Muscle layer of colon (tissue), 2 donors: ENCODE measurements at regions not wholly inside any gene's neighbourhood (a gene's known extent, or its start where the extent isn't known, plus 50 kb on each side); places are given as distances from the start of the nearest gene placed in this dataset.

Source experiments
- H3K27ac ChIP-seq: one replicate; pipeline ENCODE4 v1.7.0; 2013; ENCODE audit warnings: low read depth, mild to moderate bottlenecking, low read length, moderate library complexity
- H3K27me3 ChIP-seq, 2 donors: one replicate each; pipeline ENCODE4 v1.7.0; 2013; ENCODE audit warnings: low read length in 2 of 2, mild to moderate bottlenecking in 2 of 2; ENCODE audit not compliant: insufficient read depth in 2 of 2, control insufficient read depth in 1 of 2
- H3K36me3 ChIP-seq: one replicate; pipeline ENCODE4 v1.7.0; 2013; ENCODE audit warnings: mild to moderate bottlenecking, low read length; ENCODE audit not compliant: insufficient read depth
- H3K4me1 ChIP-seq: one replicate; pipeline ENCODE4 v1.7.0; 2013; ENCODE audit warnings: mild to moderate bottlenecking, low read length; ENCODE audit not compliant: insufficient read depth
- H3K4me3 ChIP-seq, 2 donors: one replicate each; pipeline ENCODE4 v1.7.0; 2013; ENCODE audit warnings: low read length in 2 of 2, low read depth in 1 of 2, mild to moderate bottlenecking in 1 of 2, moderate library complexity in 1 of 2
- H3K9ac ChIP-seq: one replicate; pipeline ENCODE4 v1.7.0; 2013; ENCODE audit warnings: low read length
- H3K9me3 ChIP-seq: one replicate; pipeline ENCODE4 v1.7.0; 2013; ENCODE audit warnings: mild to moderate bottlenecking, low read length
- donor health status: abdominal sarcoma.
- donor health status: Adenocarcinoma of cecum.

DNA sequence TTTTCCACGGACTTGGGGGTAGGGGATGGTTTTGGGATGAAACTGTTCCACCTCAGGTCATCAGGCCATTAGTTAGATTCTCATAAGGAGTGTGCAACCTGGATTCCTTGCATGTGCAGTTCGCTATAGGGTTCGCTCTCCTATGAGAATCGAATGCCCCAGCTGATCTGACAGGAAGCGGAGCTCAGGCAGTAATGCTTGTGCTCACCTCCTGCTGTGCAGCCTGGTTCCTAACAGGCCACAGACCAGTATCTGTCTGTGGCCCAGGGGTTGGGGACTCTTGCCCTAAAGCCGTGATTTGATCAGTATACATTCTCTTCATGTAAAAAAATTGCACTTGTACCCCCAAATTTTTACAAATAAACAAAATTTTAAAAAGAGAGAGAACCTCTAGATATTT lies 219.4 kb upstream of the CPNE8 start:
- Histone ChIP-seq H3K9me3 (peaks cover 5% of the 10 kb centered on the region), H3K27ac (no peak overlapping the region), H3K9ac (no peak overlapping the region), H3K4me1 (no peaks in the 10 kb centered on the region), H3K4me3 (no peak overlapping the region), H3K27me3 (no peaks in the 10 kb centered on the region), H3K36me3 (no peaks in the 10 kb centered on the region)

DNA sequence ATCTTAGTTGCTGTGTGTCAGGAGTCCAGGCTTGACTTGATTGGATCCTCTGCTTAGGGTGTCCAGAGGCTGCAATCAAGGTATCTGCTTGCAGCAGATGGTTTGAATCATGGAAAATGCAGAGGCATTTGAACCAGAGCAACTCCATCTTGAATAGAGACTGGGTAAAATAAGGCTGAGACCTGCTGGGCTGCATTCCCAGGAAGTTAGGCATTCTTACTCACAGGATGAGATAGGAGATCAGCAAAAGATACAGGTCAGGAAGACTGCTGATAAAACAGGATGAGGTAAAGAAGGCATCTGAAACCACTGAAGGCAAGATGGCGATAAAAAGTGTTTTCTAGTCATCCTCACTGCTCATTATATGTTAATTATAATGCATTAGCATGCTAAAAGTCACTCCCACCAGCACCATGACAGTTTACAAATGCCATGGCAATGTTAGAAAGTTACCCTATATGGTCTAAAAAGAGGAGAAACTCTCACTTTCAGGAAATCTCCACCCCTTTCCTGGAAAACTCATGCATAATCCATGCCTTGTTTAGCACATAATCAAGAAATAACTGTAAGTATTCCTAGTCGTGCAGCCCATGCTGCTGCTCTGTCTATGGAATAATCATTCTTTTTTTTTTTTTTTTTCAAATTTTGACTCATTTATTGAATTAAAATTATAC lies 218.3 kb upstream of the CPNE8 start:
- no peak overlapping the region for H3K9ac ChIP-seq
- H3K4me3 ChIP-seq = no peak overlapping the region
- H3K27me3 ChIP-seq = no peaks in the 10 kb centered on the region
- H3K9me3 ChIP-seq = peaks cover 5% of the 10 kb centered on the region
- H3K4me1 ChIP-seq = no peaks in the 10 kb centered on the region
- no peaks in the 10 kb centered on the region for H3K36me3 ChIP-seq
- no peak overlapping the region for H3K27ac ChIP-seq

DNA sequence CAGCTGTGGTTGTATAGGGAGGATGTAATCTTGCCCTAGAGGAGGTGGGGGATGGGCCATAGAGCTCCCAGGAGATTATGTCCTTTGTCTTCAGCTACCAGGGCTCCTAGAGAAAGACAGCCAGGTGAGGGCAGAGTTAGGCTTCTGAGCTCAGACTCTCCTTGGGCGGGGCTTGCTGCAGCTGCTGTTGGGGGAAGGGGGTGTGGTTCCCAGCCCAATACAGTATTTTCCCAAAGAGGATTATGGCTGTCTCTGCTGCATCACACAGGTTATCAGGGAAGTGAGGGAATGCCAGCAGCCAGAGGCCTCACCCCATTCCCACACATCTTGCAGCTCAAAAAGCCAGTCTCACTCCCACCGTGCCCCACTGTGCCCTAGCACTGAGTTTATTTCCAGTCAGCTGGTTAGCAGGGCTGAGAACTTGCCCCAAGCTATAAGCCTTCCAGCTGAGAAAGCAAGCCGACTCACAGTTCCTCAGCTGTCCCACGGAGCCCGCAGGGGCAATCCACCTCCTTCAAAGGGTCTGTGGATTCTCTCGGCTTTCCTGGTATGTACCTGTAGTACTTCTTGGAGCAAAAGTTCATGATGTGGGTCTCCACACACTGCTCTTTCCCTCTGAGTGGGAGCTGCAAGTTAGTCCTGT lies 217.3 kb upstream of the CPNE8 start:
- Histone ChIP-seq H3K27ac (no peak overlapping the region), H3K9me3 (peaks cover 5% of the 10 kb centered on the region), H3K9ac (no peak overlapping the region), H3K4me3 (no peak overlapping the region), H3K4me1 (no peaks in the 10 kb centered on the region), H3K27me3 (no peaks in the 10 kb centered on the region), H3K36me3 (no peaks in the 10 kb centered on the region)

DNA sequence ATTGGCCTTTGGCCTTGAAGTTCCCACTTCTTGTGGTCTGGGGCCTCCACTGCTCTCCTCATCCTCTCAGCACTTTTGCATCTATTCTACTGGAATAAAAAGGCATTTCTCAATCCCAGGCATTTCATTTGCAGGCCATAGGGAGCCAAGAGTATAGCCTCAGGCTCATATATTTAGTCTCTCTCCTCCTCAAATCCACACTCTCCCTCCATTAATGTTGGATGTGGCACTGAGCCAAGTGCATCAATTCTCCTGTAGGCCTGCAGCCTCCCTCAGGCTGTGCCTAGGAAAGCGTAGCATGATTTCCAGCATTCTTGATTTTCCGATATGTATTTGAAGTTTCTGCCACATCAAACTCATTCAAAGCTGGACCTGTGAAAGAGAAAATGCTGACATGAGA lies 211.5 kb upstream of the CPNE8 start:
- Histone ChIP-seq H3K27me3 (no peaks in the 10 kb centered on the region), H3K27ac (no peak overlapping the region), H3K9me3 (no peaks in the 10 kb centered on the region), H3K4me1 (no peaks in the 10 kb centered on the region), H3K4me3 (no peak overlapping the region), H3K9ac (no peak overlapping the region), H3K36me3 (no peaks in the 10 kb centered on the region)

DNA sequence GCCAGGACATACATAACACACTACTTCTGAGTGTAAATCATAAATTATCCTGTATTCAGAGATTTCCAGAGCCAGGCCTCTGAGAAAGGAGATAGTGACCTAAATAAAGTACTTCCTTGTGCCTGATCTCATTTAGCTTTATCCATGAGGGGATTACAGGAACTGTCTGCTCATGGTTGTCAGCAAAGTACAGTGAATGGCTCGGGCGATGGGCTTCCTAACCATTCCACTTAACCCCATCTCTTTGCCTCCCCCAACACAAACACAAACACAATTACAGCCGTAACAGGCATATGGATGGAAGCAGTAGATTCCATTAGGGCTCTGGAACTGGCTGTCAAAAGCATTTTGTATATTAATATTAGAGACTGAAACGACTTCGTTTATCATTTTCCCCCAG lies 206.7 kb upstream of the CPNE8 start:
- Histone ChIP-seq H3K27me3 (no peaks in the 10 kb centered on the region), H3K27ac (no peak overlapping the region), H3K4me3 (no peak overlapping the region), H3K9ac (no peak overlapping the region), H3K9me3 (no peaks in the 10 kb centered on the region), H3K36me3 (no peaks in the 10 kb centered on the region), H3K4me1 (no peaks in the 10 kb centered on the region)

DNA sequence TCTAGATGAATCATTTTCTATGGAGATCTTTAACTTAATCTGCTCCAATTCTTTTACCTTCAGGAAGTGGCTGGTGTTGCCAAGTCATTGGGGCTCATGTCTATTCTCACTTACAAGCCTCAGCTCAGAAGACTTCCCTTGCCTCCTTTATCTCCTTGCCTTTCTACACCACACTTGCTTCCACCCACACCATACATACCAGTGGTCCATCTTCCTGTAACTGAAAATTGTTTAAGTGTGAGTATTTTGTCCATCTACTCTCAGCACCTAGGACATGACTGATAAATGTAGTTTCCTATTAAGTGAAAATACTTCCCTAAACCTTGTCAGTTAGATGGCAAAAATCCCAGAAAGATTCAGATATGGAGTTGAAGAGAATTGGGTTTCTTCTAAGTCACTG lies 199.7 kb upstream of the CPNE8 start:
- no peaks in the 10 kb centered on the region for H3K4me1 ChIP-seq
- H3K27ac ChIP-seq = no peak overlapping the region
- H3K36me3 ChIP-seq = no peaks in the 10 kb centered on the region
- no peaks in the 10 kb centered on the region for H3K9me3 ChIP-seq
- no peaks in the 10 kb centered on the region for H3K27me3 ChIP-seq
- H3K4me3 ChIP-seq = no peak overlapping the region
- no peak overlapping the region for H3K9ac ChIP-seq

DNA sequence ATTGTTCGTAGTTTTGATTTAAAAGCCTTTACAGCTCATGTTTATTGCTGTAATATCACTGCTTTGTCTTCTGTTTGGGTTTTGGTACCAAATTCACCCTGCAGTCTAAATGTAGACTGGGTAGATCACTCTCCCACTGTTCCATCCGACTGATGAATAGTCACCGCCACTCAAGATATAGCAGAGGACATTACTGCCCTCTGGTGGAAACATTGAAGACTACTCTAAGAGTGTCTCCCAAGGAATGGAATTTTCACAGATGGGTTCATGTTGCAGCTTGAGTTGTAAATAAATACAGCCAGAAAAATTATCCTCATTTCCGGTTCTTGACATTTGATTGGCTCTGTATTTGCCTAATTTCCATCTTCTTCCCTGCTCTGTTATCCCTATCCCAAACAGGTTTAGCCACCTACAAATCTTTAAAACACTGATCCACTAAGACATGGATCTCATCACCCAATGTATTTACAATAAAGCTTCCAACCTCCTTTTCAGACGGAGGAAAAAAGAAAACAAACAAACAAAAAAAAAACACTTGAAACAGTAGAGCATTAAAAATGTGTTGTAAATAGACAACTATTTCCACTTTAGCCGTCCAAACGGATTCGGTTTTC lies 198.3 kb upstream of the CPNE8 start:
- no peaks in the 10 kb centered on the region for H3K4me1 ChIP-seq
- H3K4me3 ChIP-seq = no peak overlapping the region
- no peak overlapping the region for H3K9ac ChIP-seq
- no peaks in the 10 kb centered on the region for H3K27me3 ChIP-seq
- no peak overlapping the region for H3K27ac ChIP-seq
- no peaks in the 10 kb centered on the region for H3K9me3 ChIP-seq
- no peaks in the 10 kb centered on the region for H3K36me3 ChIP-seq

DNA sequence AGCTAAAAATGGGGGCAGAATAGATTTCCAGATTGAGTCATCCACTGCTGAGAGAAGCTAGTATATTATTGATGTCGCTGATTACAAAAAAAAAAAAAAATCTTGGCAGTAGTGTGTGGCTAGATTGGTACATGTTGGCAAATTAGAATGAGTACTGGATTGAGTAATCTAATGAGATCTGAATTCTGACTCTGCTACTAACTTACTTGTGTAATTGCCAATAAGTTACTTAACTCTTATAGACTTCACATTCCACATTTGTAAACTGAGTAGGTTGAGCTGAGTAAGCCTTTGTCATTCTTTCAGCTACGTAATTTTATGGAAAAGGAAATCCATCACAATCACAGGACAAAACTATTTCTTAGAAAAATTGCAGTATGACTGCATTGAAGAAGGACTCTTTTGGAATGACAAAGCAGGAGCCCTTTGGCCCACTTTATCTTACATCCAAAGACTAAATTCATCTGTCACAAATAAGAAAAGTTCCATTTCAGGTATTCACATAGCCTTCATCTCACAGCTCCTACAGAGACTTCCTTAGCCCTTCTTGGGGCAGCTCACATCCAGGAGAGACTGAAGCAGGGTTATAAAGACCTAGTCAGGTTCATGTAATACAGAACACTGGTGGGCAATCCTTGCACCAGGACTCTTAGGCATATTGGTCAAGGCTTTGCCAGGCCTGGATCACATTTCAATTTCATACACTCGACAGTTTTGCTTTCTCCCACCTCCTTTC lies 197.3 kb upstream of the CPNE8 start:
- H3K4me3 ChIP-seq = no peak overlapping the region
- H3K9ac ChIP-seq = no peak overlapping the region
- no peak overlapping the region for H3K27ac ChIP-seq
- no peaks in the 10 kb centered on the region for H3K27me3 ChIP-seq
- H3K4me1 ChIP-seq = no peaks in the 10 kb centered on the region
- no peaks in the 10 kb centered on the region for H3K36me3 ChIP-seq
- H3K9me3 ChIP-seq = no peaks in the 10 kb centered on the region

DNA sequence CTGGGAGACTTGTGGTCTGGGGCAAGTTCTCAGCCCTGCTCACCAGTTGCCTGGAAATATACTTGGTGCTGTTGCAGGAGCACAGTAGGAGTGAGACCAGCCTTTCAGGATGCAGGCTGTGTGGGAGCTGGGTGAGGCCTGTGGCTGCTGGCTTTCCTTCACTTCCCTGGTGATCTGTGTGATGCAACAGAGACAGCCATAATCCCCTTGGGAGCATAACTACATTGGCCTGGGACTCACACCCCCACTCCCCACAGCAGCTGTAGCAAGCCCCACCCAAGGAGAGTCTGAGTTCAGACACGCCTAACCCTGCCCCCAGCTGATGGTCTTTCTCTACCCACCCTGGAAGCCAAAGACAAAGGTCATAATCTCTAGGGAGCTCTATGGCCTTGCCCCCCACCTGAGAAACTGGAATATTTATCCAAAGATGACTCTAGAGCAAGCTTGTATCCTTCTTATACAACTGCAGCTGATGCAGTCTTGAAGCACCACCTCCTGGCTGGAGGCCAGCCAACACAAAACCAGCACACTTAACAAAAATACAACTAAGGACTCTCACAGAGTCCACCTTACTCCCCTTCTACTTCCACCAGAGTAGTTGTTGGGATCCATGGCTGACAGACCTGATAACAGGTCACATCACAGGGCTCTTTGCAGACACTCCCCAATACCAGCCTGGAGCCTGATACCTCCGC lies 190.4 kb upstream of the CPNE8 start:
- H3K9ac ChIP-seq = no peak overlapping the region
- H3K27me3 ChIP-seq = no peaks in the 10 kb centered on the region
- no peaks in the 10 kb centered on the region for H3K36me3 ChIP-seq
- no peaks in the 10 kb centered on the region for H3K9me3 ChIP-seq
- no peak overlapping the region for H3K27ac ChIP-seq
- H3K4me1 ChIP-seq = no peaks in the 10 kb centered on the region
- H3K4me3 ChIP-seq = no peak overlapping the region

DNA sequence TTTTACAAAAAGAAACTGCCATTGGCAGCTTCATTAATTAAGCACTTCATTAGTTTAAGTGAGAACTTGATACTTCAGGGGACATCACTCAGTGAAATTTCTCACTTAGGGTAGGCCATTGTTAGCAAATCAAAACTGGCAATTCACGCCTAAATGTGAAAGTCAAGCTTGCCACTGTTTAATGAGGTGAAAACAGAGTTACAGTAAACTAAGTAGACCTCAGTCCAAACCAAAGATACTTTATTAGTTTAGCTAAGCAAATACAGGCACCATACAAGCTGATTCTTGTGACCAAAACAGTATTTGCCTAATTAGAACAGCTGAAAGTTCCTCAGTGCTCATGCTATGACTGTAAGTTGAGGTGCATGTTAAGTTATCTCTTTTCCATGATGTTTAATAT lies 176.5 kb upstream of the CPNE8 start:
- Histone ChIP-seq H3K27ac (no peak overlapping the region), H3K27me3 (no peaks in the 10 kb centered on the region), H3K36me3 (no peaks in the 10 kb centered on the region), H3K4me1 (no peaks in the 10 kb centered on the region), H3K9ac (no peak overlapping the region), H3K4me3 (no peak overlapping the region), H3K9me3 (no peaks in the 10 kb centered on the region)

DNA sequence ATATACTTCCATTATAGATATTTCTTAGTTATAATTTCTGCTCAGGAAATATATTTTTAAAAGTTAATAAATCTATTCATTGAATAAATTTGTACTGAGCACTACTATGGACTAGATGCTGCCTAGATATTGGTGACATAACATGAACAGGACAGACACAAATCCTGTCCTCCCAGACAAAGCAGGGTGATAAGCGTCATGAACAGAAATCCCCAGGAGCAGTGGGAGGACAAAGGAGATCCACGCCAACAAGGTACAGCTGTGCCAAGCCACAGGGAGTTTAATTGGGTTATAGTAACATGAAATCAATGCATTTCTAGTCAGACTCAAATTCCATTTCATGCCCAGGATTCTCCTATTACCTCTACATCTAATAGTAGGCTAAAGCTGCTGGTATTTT lies 171.8 kb upstream of the CPNE8 start:
- Histone ChIP-seq H3K36me3 (no peaks in the 10 kb centered on the region), H3K27ac (no peak overlapping the region), H3K4me1 (no peaks in the 10 kb centered on the region), H3K4me3 (no peak overlapping the region), H3K9ac (no peak overlapping the region), H3K9me3 (no peaks in the 10 kb centered on the region), H3K27me3 (no peaks in the 10 kb centered on the region)
